ENCODE measurements at regions not wholly inside any gene's neighbourhood (a gene's known extent, or its start where the extent isn't known, plus 50 kb on each side); places are given as distances from the start of the nearest gene placed in this dataset.

DNA sequence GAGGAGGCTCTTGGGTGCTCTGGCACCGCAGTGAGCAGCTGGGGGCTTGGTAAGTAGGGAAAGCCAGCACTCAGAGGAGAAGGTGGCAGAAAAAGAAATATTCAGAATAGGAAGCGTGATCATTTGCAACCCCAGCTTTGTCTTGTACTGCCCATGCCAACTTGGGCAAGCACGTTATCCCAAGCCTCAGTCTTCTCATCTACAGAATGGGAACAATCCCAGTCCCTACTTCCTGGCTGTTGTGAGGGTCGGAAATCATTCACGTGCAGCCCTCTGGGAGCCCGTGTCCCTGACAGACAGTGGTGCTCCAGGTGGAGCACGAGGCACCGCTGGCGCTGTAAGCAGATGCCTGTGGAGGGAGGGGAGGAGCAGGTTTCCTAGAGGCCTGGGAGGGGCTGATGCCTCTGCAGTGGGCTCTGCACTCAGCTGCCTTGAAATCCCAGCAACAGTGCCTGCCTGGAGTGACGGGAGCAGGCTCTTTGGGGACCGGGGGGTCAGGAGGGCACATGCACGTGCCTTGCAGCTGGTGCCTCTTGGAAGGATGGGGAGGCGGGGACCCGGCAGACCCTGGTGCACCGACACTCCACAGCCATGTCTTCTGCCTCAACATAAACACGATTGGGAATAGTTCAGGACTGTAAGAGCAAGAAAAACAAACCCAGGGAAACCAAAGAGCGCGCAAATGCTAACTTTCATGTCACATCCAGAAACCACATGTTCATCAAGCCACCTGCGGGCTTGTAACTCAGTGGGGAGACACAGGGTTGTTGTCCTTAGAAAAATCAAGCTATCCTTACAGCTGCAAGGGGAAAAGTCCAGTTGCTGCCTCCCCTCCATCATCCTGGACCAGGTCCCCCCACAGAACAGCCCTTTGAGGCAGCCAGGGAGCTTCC, 86.5 kb upstream of the DIO3 start:
- TF ChIP-seq, protein P1, sequence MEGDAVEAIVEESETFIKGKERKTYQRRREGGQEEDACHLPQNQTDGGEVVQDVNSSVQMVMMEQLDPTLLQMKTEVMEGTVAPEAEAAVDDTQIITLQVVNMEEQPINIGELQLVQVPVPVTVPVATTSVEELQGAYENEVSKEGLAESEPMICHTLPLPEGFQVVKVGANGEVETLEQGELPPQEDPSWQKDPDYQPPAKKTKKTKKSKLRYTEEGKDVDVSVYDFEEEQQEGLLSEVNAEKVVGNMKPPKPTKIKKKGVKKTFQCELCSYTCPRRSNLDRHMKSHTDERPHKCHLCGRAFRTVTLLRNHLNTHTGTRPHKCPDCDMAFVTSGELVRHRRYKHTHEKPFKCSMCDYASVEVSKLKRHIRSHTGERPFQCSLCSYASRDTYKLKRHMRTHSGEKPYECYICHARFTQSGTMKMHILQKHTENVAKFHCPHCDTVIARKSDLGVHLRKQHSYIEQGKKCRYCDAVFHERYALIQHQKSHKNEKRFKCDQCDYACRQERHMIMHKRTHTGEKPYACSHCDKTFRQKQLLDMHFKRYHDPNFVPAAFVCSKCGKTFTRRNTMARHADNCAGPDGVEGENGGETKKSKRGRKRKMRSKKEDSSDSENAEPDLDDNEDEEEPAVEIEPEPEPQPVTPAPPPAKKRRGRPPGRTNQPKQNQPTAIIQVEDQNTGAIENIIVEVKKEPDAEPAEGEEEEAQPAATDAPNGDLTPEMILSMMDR (IDR thresholded peaks at IDR 0.05; ENCODE audit: insufficient read depth, low read depth, low read length), result no peak
- no peak for TF ChIP-seq EZH2 (IDR thresholded peaks at IDR 0.05; ENCODE audit: insufficient read depth, low read length)

Measured in astrocyte (in vitro differentiated cells and primary cell).